SHP77 treated with DMSO at 0.1 percent for 48 hours (cell line): ENCODE measurements at regions not wholly inside any gene's neighbourhood (a gene's known extent, or its start where the extent isn't known, plus 50 kb on each side); places are given as distances from the start of the nearest gene placed in this dataset.

Experiments
- DNase-seq: peaks from one replicate; lab custom pipeline; 2025; lab: John Stamatoyannopoulos, UW

DNA sequence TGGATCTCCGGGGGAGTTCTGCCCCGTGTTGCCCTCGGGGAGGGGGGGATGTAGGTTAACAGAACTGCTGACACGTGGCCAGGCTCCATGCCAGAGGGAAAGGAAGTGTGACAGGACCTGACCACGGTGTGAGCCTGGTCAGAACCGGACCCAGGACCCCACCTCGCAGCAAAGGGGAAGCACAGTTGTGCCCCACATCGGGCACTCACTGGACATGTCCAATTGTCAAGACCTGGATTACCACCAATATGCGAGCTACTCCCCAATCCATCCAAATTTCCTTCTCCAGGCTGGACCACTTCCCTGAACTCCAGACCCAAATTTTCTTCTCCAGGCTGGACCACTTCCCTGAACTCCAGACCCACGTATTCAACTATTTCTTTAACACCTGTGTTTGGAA lies 78.8 kb upstream of the PIWIL1 start:
- no peak for DNase-seq

DNA sequence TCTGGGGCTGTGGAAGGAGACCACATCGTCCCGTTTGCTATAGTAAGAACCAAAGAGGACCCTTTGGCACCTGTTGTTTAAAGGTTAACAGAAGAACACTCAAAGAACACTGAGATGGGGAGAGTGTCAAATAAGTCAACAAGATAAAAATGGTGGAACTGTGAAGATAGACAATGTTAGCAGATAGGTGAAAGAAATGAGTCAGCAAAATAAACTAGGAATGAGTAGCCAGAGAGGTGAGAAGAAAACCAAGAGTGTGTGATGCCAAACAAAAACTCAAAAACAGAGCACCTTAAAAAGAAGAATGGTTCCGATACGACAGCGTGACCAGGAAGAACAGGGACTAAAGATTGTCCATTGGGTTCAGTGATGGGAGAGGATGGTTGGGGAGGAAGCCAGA lies 74.7 kb upstream of the PIWIL1 start:
- no peak for DNase-seq

GRCh38 chr12:130263996-130264395 lies 73.7 kb upstream of the PIWIL1 start:
- no peak for DNase-seq

GRCh38 chr12:130266751-130267150 lies 70.9 kb upstream of the PIWIL1 start:
- no peak for DNase-seq

DNA sequence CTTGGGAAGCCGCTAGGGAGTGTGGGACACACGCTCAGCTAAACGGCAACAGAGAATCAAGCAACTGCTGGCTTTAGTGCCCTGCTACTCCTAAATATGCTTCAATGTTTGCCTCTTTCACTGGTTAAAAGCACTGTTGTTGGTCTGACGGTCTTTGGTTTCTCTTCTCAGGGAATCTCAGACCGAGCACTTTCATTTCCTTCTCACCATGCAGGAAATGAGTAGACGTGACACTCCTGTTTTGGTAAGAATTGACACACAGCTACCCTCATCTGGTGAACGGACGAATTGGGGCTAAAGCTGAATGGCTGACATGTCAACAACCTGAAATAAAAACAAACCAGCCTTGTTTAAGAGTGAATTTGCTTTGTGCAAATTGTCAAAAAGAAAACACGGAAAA lies 57.5 kb upstream of the PIWIL1 start:
- DNase-seq = no peak

DNA sequence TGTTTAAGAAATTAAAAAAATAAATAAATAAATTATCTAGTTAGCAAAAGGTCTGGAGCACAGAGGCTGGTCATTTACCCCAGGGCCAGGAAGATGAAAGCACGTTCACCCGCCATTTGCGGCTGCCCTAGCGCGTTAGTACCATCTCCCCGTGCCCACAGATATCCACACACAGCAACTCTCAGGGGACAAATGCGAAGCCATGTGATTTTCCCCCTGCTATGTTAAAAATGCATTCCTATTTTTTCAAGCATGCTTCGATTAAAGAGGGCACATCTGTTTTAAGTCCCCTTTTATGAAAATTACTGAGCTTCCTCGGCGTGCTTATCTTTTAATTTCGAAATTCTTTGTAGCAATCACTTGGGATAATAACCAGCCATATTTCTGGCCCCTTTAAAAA lies 56.9 kb upstream of the PIWIL1 start:
- DNase-seq = no peak

DNA sequence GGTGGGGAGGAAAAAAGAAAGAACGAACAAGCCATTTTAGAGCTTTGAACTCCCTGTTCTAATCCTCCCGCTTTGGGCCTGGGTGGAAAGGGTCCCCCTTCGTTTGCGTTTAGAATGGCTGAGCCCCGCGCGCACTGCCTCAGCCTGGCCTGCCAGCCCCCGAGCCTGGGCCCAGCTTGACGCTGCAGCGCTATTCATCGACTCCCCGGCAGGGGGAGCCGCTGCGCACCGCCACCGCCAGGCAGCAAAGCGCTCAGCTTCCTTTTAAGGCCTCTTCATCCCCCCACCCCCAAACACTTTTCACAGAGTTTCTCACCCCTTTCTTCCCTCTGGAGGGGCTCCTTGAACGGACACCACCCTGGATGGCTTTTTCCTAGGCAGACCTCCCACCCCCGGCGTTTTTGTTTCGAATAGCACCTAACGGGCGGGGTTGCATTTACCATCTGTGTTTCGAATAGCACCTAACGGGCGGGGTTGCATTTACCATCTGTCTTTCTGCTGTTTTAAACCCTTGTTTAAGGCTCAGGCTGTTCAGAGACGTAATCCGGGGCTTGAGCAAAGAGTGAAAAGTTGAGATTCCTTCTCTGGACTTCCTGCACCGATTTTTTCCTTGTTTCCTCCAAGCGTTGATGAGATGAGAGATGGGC lies 56.4 kb upstream of the PIWIL1 start:
- DNase-seq = no peak

- DNase-seq = peak; percentile 38
Observed at GRCh38 chr12:130286041-130286440, 51.6 kb upstream of the PIWIL1 start.

GRCh38 chr12:130286741-130287440 lies 50.8 kb upstream of the PIWIL1 start:
- DNase-seq = no peak
